ENCODE measurements at regions not wholly inside any gene's neighbourhood (a gene's known extent, or its start where the extent isn't known, plus 50 kb on each side); places are given as distances from the start of the nearest gene placed in this dataset.

DNA sequence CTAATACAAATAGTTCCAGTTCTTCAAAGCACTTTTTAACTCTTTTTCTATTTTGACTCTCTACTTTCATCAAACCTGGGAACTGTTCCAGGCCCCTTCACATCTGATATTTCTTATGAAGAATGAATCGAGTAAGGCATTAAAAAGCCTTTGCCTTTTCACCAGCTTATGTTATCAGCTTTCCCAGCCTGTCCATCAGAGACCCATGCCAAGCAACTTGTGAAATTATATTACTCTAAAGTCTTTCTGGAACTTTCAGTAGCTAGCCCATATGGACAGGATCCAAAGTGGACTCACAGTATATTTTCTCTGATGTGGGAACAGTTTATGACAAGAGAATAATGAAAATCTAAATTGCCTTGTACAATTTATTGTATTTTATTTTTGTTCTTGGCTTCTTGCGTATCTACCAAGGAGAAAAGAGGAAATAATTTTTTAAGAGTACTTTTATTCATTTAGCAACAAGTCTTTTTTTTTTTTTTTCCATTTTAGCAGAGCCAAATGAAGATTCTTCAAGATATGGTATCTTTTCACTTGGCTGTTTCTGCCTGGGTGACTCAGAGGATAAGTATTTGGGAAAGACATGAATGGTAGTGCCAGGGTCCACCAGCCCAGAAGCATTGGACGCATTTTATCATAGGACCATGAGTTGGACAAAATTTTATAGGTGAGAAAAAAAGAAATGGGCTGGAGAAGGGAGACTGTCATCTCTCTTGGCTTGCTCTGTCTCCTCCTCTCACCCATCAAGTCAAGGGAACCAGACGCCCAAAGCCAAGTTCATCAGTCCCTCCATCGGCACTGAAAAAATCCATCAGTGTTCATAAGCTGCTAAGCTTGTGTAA lies 195.8 kb upstream of the NEBL start:
- no peak for DNase-seq

GRCh38 chr10:21090609-21091082 lies 193.5 kb upstream of the NEBL start:
- DNase-seq: no peak

DNA sequence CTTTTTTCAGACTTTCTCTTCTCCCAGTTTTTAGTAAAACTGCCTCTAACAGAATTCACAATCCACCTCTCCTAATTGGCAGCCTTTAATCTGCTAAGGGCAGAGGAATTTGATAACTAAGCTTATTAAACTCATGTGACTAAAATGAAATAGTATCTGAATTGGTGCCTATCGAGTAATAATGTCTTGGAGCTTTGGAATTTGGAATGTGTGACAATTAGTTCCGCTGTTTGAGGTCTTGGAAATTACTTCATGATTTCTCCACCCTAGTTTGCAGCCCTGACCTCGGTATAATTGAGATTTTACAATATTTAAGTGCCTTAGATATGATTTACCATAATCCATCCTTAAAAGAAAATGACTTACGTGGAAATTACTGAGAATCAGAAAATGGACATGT lies 190.4 kb upstream of the NEBL start:
- DNase-seq: no peak

DNA sequence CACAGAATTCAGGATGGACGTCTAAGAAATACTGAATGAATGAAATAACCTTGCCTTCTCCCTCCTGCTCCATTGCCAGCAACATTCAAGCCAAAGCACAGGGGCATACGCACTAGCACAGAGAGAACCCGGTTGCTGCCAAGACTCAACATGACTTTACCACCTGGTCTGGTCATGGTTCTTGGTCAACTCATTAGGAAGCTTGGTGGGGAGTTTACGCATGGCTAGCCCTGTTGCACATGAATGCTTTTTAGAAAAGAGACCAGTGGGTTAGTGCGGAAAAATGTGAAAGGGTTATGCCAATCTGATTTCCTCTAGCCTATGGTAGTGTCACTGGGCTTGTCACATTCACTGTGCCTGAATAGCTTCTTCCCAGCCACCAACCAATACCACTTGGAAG lies 187.6 kb upstream of the NEBL start:
- DNase-seq: no peak

GRCh38 chr10:21083861-21084260 lies 186.8 kb upstream of the NEBL start:
- DNase-seq: no peak

GRCh38 chr10:21082206-21082605 lies 185.1 kb upstream of the NEBL start:
- DNase-seq: no peak

- DNase-seq: no peak
Measured at GRCh38 chr10:21080261-21080660, 183.2 kb upstream of the NEBL start.

GRCh38 chr10:21079330-21079658 lies 182.2 kb upstream of the NEBL start:
- DNase-seq: no peak

- DNase-seq: peak; percentile 52 to 66
Measured at GRCh38 chr10:21078410-21079329, 181.6 kb upstream of the NEBL start.

DNA sequence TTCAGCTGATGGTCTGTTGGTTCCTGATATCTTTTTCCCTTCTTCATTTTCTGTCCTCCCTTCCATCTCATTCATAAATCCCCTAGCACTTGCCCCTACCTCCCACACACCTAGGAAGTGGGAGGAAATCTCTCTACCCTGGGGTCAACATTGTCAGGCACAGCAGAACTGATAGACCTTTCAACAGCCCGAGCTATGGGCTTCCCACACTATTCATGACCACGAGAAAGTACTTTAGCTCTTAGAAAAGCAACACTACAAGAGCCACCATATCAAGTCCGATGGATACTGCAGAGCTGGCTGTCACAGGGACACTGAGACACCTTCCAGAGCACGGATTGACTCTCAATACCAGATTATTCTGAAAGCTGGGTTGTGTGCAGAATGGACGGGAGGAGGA lies 180.6 kb upstream of the NEBL start:
- no peak for DNase-seq

GRCh38 chr10:21076381-21076780 lies 179.3 kb upstream of the NEBL start:
- no peak for DNase-seq

DNA sequence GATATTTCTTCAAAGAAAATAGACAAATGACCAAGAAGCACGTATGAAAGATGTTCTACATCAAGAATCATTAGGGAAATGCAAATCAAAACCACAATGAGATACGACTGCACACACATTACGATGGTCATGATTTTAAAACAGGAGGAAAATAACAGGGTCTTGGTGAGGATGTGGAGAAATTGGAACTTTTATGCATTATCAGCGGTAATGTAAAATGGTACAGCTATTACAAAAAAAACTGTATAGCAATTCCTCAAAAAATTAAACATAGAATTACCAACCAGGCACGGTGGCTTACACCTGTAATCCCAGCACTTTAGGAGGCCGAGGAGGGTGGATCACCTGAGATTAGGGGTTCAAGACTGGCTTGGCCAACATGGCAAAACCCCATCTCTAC lies 178.8 kb upstream of the NEBL start:
- no peak for DNase-seq

GRCh38 chr10:21071001-21071673 lies 174.0 kb upstream of the NEBL start:
- DNase-seq: no peak

GRCh38 chr10:21069929-21070700 lies 173.0 kb upstream of the NEBL start:
- peak in 1 of 2 donors; percentile 13 for DNase-seq

- no peak for DNase-seq
Measured at GRCh38 chr10:21069278-21069677, 172.2 kb upstream of the NEBL start.

DNA sequence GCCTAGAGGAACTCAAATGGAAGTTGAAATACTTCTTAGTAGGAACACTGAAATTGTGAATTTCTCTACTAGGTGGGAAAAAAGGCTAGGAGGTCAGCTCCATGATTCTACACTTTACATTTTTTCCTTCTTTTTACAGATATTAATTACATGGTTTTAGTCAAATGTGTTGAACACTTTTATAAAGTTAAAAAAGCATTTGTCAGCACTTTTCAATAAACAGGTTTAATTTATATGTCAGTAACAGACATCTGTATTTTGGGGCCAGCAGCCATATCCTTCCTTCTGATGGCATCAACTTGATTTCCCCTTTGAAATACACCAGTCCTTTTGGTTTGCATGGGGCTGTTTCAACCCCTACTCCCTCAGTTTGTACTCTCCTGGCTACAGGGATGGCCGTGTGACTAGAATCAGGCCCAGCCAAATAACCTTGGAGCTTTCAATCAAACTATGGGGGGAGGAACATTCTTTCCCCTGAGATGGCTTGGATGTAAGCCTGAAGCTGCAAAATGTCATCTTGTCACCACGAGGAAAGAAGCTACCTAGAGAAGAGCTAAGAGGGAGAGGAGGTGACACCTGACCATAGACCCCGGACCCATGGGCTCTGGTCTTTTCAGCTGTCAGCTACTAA lies 171.0 kb upstream of the NEBL start:
- DNase-seq: no peak

- no peak for DNase-seq
Measured at GRCh38 chr10:21065621-21066248, 168.6 kb upstream of the NEBL start.

GRCh38 chr10:21061982-21062381 lies 164.9 kb upstream of the NEBL start:
- DNase-seq: no peak

- DNase-seq: no peak
Measured at GRCh38 chr10:21061184-21061583, 164.1 kb upstream of the NEBL start.

- DNase-seq: no peak
Measured at GRCh38 chr10:21060626-21061025, 163.5 kb upstream of the NEBL start.

GRCh38 chr10:21057989-21058388 lies 160.9 kb upstream of the NEBL start:
- no peak for DNase-seq
